ENCODE measurements at regions not wholly inside any gene's neighbourhood (a gene's known extent, or its start where the extent isn't known, plus 50 kb on each side); places are given as distances from the start of the nearest gene placed in this dataset.

DNA sequence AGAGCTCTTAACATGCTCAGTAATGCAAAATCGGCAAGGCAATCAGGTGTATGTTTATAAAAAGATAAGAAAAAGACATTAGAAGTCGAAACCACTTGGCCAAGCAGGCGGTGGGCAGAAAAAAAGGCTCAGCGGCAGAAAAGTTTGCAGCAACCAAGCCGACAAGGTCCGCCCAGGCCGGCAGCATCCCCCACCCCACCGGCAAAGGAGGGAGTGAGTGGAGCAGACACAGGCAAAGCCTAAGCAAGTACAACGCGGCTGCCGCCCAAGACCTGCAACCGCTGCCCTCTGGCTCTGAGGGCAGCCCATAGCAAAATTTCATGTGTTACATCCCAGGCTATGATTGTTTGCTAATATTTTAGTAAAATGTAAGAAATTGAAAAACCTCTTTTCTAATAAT lies 125.4 kb upstream of the ZCCHC13 start:
- Histone ChIP-seq H3K9me3 (ENCODE audit: low read length) (no peaks in the 10 kb centered on the region), H3K4me3 (ENCODE audit: low read length) (no peak overlapping the region), H3K27me3 (ENCODE audit: insufficient read depth, low read length) (peaks cover 3% of the 10 kb centered on the region), H2AFZ (ENCODE audit: low read depth, low read length) (no peak overlapping the region), H3K4me1 (ENCODE audit: insufficient read depth, low read length) (no peaks in the 10 kb centered on the region), H3K36me3 (ENCODE audit: insufficient read depth, low read length) (no peaks in the 10 kb centered on the region)

DNA sequence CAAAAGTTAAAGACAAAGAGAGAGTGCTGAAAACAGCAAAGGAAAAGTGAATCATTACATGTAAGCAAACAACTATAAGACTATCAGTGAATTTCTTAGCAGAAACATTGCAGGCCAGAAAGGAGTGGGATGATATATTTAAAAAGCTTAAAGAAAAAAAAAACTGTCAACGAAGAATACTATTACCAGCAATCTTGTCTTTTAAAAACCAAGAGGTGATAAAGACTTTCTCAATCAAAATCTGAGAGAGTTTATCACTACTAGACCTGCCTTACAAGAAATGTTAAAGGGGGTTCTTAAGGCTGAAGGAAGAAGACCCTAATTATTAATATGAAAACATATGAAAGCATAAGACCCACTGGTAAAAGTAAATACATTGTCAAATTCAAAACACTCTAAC lies 132.5 kb upstream of the ZCCHC13 start:
- Histone ChIP-seq H3K27me3 (ENCODE audit: insufficient read depth, low read length) (no peaks in the 10 kb centered on the region), H3K9me3 (ENCODE audit: low read length) (peaks cover 4% of the 10 kb centered on the region), H3K36me3 (ENCODE audit: insufficient read depth, low read length) (no peaks in the 10 kb centered on the region), H3K4me3 (ENCODE audit: low read length) (no peak overlapping the region), H3K4me1 (ENCODE audit: insufficient read depth, low read length) (no peaks in the 10 kb centered on the region), H2AFZ (ENCODE audit: low read depth, low read length) (no peak overlapping the region)

DNA sequence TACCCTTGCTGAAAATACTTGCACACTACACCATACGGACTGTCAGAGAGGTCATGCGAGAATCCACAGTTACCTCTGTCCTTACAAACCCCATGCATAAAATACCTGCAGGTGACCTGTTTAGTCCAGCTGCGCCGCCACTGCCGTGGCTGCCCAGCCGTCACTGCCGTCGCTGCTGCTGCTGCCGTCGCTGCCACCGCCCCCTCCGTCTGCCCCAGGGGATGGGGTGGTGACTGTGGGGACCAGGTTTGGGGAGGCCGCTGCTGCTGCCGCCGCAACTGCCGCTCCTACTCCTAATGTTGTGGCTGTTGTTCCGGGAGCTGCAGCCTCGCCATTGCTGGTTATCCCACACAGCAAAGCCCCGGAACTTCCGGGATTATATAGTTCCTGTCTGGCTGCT lies 141.8 kb upstream of the ZCCHC13 start:
- Histone ChIP-seq H3K36me3 (ENCODE audit: insufficient read depth, low read length) (no peaks in the 10 kb centered on the region), H2AFZ (ENCODE audit: low read depth, low read length) (no peak overlapping the region), H3K27me3 (ENCODE audit: insufficient read depth, low read length) (no peaks in the 10 kb centered on the region), H3K4me3 (ENCODE audit: low read length) (no peak overlapping the region), H3K4me1 (ENCODE audit: insufficient read depth, low read length) (no peaks in the 10 kb centered on the region), H3K9me3 (ENCODE audit: low read length) (no peaks in the 10 kb centered on the region)

DNA sequence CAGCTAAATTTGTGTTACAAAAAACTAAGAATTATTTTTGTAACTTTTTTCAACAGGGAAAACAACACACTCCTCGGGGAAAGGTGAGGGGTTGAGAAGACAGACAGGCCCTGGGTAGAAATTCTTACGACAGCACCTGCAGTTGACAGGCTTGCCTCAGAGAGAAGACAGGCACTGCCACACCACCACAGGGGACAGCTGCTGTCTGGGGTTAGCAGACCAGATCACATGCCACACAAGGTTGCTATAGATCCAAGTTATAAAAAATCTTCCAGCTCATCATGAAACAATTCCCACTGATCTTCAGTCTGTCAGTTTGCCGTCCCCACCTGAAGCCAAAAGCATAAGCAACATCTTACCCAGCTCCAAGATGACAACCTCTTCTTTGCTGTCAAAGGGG lies 143.2 kb upstream of the ZCCHC13 start:
- H3K9me3 ChIP-seq (ENCODE audit: low read length) = no peaks in the 10 kb centered on the region
- H3K36me3 ChIP-seq (ENCODE audit: insufficient read depth, low read length) = no peaks in the 10 kb centered on the region
- H3K4me1 ChIP-seq (ENCODE audit: insufficient read depth, low read length) = no peaks in the 10 kb centered on the region
- H3K27me3 ChIP-seq (ENCODE audit: insufficient read depth, low read length) = no peaks in the 10 kb centered on the region
- no peak overlapping the region for H2AFZ ChIP-seq (ENCODE audit: low read depth, low read length)
- H3K4me3 ChIP-seq (ENCODE audit: low read length) = no peak overlapping the region

DNA sequence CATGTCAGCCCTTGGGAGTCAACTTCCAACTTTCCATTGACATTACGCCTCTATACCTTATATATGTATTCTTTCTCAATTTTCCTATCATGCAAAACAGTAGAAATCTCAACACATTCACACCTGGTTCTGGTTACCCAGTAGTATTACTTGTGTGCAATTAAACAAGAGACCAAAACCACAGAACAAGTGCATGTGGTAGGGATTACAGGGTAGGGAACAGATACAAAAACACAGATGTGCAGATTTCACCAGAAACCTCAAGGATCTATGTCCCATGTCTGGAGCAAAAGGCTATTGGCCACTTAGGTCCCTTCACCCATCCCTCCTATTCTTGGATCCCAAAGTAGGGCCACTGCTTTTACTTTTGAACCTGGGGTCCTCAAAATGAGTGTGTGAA lies 143.6 kb upstream of the ZCCHC13 start:
- Histone ChIP-seq H3K4me3 (ENCODE audit: low read length) (no peak overlapping the region), H2AFZ (ENCODE audit: low read depth, low read length) (no peak overlapping the region)

DNA sequence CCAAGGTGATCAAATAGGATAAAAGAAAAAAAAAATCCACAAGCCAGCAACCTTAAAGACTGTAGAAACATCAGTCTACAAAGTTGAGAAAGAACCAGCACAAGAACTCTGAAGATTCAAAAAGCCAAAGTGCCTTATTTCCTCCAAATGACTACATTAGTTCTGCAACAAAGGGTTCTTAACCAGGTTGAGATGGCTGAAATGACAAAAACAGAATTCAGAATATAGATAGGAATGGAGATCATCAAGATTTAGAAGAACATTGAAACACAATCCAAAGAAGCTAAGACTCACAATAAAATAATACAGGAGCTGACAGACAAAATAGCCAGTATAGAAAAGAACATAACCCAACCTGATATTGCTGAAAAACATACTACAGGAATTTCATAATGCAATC lies 156.5 kb upstream of the ZCCHC13 start:
- Histone ChIP-seq H3K4me1 (ENCODE audit: insufficient read depth, low read length) (no peaks in the 10 kb centered on the region), H3K4me3 (ENCODE audit: low read length) (no peak overlapping the region), H2AFZ (ENCODE audit: low read depth, low read length) (no peak overlapping the region), H3K27me3 (ENCODE audit: insufficient read depth, low read length) (no peaks in the 10 kb centered on the region), H3K9me3 (ENCODE audit: low read length) (peaks cover 6% of the 10 kb centered on the region), H3K36me3 (ENCODE audit: insufficient read depth, low read length) (no peaks in the 10 kb centered on the region)

More for the DNA sequence above, 143.6 kb upstream of the ZCCHC13 start:
- Histone ChIP-seq H3K36me3 (ENCODE audit: insufficient read depth, low read length) (no peaks in the 10 kb centered on the region), H3K4me1 (ENCODE audit: insufficient read depth, low read length) (no peaks in the 10 kb centered on the region), H3K27me3 (ENCODE audit: insufficient read depth, low read length) (no peaks in the 10 kb centered on the region), H3K9me3 (ENCODE audit: low read length) (no peaks in the 10 kb centered on the region)

DNA sequence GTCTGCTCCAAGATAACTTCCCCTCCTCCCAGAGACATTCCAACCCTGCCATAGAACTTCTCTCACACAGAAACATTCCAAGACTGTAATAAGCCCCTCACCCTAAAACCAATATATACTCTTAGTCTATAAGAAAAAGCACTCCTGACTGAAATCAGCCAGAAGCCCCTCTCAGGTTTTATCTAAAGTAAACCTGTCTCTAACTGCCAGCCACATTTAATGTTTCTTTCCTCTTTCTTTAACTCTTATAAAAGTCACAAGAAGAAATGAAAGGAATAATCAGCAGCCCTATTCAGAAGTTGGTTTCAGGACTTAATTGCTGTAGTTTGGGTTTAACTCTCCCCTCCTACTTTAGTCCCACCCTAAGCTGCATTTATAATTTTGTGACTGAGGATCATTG lies 165.0 kb upstream of the ZCCHC13 start:
- Histone ChIP-seq H3K36me3 (ENCODE audit: insufficient read depth, low read length) (no peaks in the 10 kb centered on the region), H3K27me3 (ENCODE audit: insufficient read depth, low read length) (no peaks in the 10 kb centered on the region), H3K4me1 (ENCODE audit: insufficient read depth, low read length) (no peaks in the 10 kb centered on the region), H2AFZ (ENCODE audit: low read depth, low read length) (no peak overlapping the region), H3K4me3 (ENCODE audit: low read length) (no peak overlapping the region), H3K9me3 (ENCODE audit: low read length) (peaks cover 3% of the 10 kb centered on the region)

DNA sequence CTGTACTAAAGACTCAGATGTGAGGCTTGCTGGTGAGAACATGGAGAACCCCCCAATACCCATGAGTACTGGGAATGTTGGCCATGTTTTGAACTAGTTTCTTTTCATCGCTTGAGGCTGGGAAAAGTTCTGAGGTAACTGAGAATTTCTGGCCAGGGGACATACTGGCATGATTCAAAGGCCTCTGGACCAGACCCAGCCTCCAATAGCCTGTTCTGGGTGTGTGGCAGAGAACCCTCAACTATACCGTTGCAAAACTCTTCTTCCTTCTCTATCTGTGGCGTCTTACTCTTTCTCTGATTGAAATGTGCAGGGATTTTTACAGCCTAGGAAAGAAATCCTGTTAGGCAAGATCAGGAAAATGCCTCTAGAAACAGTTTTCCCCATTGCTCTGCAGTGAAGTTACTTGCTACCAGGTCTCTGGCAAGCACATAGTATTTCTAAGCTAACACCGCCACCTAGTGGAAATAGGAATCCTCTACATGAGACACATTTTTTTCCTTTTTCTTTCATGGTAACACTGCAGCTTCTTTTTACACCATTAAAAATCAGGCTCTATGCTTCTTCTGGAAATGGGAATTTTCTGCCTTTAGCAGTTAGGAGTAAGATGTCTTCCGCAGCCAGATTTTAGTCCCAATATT lies 170.7 kb upstream of the ZCCHC13 start:
- Histone ChIP-seq H3K4me1 (ENCODE audit: insufficient read depth, low read length) (no peaks in the 10 kb centered on the region), H2AFZ (ENCODE audit: low read depth, low read length) (no peak overlapping the region), H3K4me3 (ENCODE audit: low read length) (no peak overlapping the region), H3K36me3 (ENCODE audit: insufficient read depth, low read length) (no peaks in the 10 kb centered on the region), H3K9me3 (ENCODE audit: low read length) (no peaks in the 10 kb centered on the region), H3K27me3 (ENCODE audit: insufficient read depth, low read length) (no peaks in the 10 kb centered on the region)

DNA sequence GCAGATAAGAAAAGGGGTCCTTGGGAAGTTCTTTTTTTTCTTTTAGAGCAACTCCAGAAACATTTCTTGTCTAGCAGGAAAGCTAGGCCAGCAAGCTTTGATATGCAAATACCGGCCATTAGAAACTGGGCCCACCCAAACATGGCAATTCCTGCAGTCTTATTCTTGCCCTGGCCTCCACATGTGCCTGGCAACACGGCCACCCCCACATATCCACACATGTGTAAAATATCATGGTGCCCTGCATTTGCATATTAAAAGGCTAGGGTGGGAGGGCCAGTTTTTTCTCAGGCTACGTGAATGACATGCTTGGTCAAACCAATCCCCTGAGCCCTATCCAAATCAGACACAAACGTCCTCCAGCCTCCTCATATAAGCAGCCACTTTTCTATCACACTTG lies 171.7 kb upstream of the ZCCHC13 start:
- Histone ChIP-seq H3K9me3 (ENCODE audit: low read length) (no peaks in the 10 kb centered on the region), H3K4me1 (ENCODE audit: insufficient read depth, low read length) (no peaks in the 10 kb centered on the region), H2AFZ (ENCODE audit: low read depth, low read length) (no peak overlapping the region), H3K27me3 (ENCODE audit: insufficient read depth, low read length) (peaks cover 4% of the 10 kb centered on the region), H3K36me3 (ENCODE audit: insufficient read depth, low read length) (no peaks in the 10 kb centered on the region), H3K4me3 (ENCODE audit: low read length) (no peak overlapping the region)

DNA sequence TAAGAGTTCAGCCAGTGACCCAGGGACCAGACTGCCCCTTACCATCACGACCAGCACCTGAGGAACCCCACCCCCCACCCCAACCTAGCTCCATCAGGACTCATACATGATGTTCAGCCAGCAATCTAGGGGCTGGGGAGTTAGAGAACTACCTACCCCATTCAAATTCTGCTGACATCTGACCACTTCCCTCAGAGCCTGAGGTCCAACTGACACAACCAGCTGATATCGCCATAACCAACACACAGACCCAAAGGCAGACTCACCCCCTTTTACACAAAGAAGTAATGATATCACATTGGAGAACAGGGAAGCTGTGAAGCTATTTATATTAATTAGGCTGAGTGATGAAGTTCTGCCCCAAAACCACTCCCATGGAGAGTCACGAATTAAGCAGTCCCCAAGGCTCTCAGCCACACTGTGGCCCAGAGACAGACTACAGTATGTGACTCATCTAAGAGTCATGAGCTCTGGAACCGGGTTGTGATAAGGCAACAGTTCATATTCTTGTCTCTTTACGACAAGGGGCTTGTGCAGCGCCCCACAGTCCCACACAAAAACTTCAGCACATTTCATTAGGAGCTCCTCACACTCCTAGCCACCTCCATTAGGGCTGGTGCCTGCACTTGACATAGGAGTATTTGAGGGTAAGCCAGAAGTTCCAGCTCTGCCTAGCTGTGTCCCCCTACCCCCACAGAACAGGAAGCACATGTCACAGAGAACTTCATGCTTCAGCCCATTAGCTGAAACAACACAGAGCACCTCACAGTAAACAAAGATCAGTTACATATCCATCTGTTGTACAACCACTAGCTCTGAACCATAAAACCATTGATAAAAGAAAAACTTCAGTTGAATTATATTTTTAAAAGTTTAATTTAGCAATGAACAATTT lies 184.7 kb upstream of the ZCCHC13 start:
- Histone ChIP-seq H3K4me1 (ENCODE audit: insufficient read depth, low read length) (no peaks in the 10 kb centered on the region), H2AFZ (ENCODE audit: low read depth, low read length) (no peak overlapping the region), H3K36me3 (ENCODE audit: insufficient read depth, low read length) (no peaks in the 10 kb centered on the region), H3K4me3 (ENCODE audit: low read length) (no peak overlapping the region), H3K27me3 (ENCODE audit: insufficient read depth, low read length) (no peaks in the 10 kb centered on the region), H3K9me3 (ENCODE audit: low read length) (peaks cover 2% of the 10 kb centered on the region)

DNA sequence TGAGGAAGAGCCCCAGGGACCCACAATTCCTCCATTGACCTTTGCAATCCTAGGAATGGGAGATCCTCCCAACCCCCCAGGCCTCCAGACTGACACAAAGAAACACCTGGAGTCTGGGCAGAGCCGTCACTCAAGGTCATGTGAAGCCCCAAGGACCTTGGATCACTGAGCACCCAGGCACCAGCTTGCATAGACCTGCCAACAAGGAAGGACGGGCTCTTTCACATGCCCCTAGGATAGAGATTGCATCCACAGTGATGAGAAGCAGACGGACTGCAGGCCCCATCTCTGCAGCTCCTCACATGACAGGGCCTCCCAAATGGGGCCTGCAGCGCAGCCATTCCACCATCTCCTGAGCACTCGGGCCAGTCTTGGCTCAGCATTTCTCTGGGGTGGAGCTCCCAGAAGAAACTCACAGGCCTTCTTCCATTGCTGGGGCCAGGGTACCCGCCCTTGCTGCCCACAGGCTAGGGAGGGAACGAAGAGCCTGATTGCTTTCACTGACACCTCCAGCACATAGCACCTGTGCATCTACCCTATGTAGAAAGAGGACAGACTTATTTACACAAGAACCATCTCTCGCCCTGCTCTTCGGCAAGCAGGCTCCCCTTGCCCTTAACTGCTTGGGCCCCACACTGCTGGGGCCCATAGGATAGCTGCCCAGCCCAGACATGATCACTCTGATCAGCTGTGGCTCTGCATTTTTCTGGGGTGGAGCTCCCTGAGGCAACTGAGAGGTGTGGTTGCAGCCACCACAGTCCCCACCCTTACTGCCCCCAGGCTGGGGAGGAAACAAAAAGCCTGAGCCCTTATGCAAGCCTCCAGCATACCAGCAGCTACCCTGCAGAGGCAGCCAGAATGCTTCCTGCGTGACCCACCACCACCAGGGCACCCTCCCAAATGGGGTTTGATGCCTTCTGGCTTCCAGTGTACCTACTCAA lies 185.7 kb upstream of the ZCCHC13 start:
- Histone ChIP-seq H3K9me3 (ENCODE audit: low read length) (peaks cover 2% of the 10 kb centered on the region), H3K27me3 (ENCODE audit: insufficient read depth, low read length) (no peaks in the 10 kb centered on the region), H3K4me3 (ENCODE audit: low read length) (no peak overlapping the region)

DNA sequence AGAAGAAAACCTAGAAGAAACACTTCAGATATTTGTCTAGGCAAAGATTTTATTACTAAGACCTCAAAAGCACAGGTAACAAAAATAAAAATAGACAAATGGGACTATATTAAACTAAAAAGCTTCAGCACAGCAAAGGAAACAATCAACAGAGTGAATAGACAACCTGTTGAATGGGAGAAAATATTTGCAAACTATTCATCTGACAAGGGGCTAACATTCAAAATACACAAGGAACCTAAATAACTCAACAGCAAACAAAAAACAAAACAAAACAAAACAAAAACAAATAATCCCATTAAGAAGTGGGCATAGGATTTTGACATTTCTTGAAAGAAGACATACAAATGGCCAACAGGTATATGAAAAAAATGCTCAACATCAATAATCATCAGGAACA lies 192.7 kb upstream of the ZCCHC13 start:
- Histone ChIP-seq H2AFZ (ENCODE audit: low read depth, low read length) (no peak overlapping the region), H3K4me3 (ENCODE audit: low read length) (no peak overlapping the region), H3K27me3 (ENCODE audit: insufficient read depth, low read length) (no peaks in the 10 kb centered on the region), H3K4me1 (ENCODE audit: insufficient read depth, low read length) (no peaks in the 10 kb centered on the region), H3K36me3 (ENCODE audit: insufficient read depth, low read length) (no peaks in the 10 kb centered on the region), H3K9me3 (ENCODE audit: low read length) (no peaks in the 10 kb centered on the region)

More for the DNA sequence above, 185.7 kb upstream of the ZCCHC13 start:
- Histone ChIP-seq H2AFZ (ENCODE audit: low read depth, low read length) (no peak overlapping the region), H3K36me3 (ENCODE audit: insufficient read depth, low read length) (no peaks in the 10 kb centered on the region), H3K4me1 (ENCODE audit: insufficient read depth, low read length) (no peaks in the 10 kb centered on the region)

DNA sequence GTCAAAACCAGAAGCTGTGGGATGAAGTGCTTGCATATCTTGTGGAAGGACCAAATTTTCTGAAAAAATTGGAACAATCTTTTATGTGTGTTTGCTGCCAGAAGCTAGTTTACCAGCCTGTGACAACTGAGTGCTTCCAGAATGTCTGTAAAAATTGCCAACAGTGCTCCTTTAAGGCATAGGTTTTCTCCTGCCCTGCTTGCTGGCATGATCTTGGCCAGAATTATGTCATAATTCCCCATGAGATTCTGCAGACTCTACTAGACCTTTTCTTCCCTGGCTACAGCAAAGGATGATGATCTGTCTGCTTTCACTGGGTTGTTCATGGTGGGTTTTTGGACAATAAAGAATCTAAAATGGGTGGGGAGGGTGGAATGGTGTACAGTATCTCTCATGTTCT lies 196.3 kb upstream of the ZCCHC13 start:
- no peaks in the 10 kb centered on the region for H3K36me3 ChIP-seq (ENCODE audit: insufficient read depth, low read length)
- H3K4me1 ChIP-seq (ENCODE audit: insufficient read depth, low read length) = no peaks in the 10 kb centered on the region
- no peak overlapping the region for H2AFZ ChIP-seq (ENCODE audit: low read depth, low read length)
- H3K27me3 ChIP-seq (ENCODE audit: insufficient read depth, low read length) = no peaks in the 10 kb centered on the region
- no peak overlapping the region for H3K4me3 ChIP-seq (ENCODE audit: low read length)
- H3K9me3 ChIP-seq (ENCODE audit: low read length) = peaks cover 3% of the 10 kb centered on the region
